GM21423 (cell line): ENCODE measurements at regions not wholly inside any gene's neighbourhood (a gene's known extent, or its start where the extent isn't known, plus 50 kb on each side); places are given as distances from the start of the nearest gene placed in this dataset.

Experiments
- ATAC-seq: cut with Tn5 transposase; IDR thresholded peaks from one replicate; pipeline ENCODE4 v1.9.1; 2021; ENCODE audit warnings: mild to moderate bottlenecking, moderate library complexity; ENCODE audit not compliant: unreplicated experiment

GRCh38 chr5:2255915-2256690, 373.4 kb upstream of the IRX4 start:
- ATAC-seq, result no peak

- ATAC-seq, result no peak
Measured at GRCh38 chr5:2254880-2255750, 372.4 kb upstream of the IRX4 start.

GRCh38 chr5:2254406-2254805, 371.7 kb upstream of the IRX4 start:
- ATAC-seq, result no peak

- ATAC-seq, result no peak
Measured at GRCh38 chr5:2253040-2253975, 370.6 kb upstream of the IRX4 start.

- no peak for ATAC-seq
Measured at GRCh38 chr5:2251751-2252150, 369.0 kb upstream of the IRX4 start.

GRCh38 chr5:2251298-2251697, 368.6 kb upstream of the IRX4 start:
- ATAC-seq, result no peak

GRCh38 chr5:2250365-2250950, 367.7 kb upstream of the IRX4 start:
- no peak for ATAC-seq

GRCh38 chr5:2249442-2249841, 366.7 kb upstream of the IRX4 start:
- ATAC-seq, result no peak

- ATAC-seq, result no peak
Measured at GRCh38 chr5:2249026-2249425, 366.3 kb upstream of the IRX4 start.

- ATAC-seq, result no peak
Measured at GRCh38 chr5:2242539-2242938, 359.8 kb upstream of the IRX4 start.

GRCh38 chr5:2241842-2242241, 359.1 kb upstream of the IRX4 start:
- ATAC-seq, result no peak

GRCh38 chr5:2240118-2240904, 357.6 kb upstream of the IRX4 start:
- ATAC-seq, result no peak

GRCh38 chr5:2239201-2239910, 356.6 kb upstream of the IRX4 start:
- no peak for ATAC-seq

- ATAC-seq, result no peak
Measured at GRCh38 chr5:2238732-2239131, 356.0 kb upstream of the IRX4 start.

- ATAC-seq, result no peak
Measured at GRCh38 chr5:2227433-2227832, 344.7 kb upstream of the IRX4 start.

- ATAC-seq, result no peak
Measured at GRCh38 chr5:2224689-2225088, 342.0 kb upstream of the IRX4 start.

GRCh38 chr5:2223303-2223702, 340.6 kb upstream of the IRX4 start:
- ATAC-seq, result no peak

- ATAC-seq, result no peak
Measured at GRCh38 chr5:2222246-2222992, 339.7 kb upstream of the IRX4 start.

GRCh38 chr5:2221450-2221849, 338.7 kb upstream of the IRX4 start:
- ATAC-seq, result no peak
